HG02938 (cell line): ENCODE measurements at regions not wholly inside any gene's neighbourhood (a gene's known extent, or its start where the extent isn't known, plus 50 kb on each side); places are given as distances from the start of the nearest gene placed in this dataset.
"Not testable (repeated sequence)": the region's sequence is repeated elsewhere in the genome, so short reads cannot be mapped to it uniquely, and the experiment has no call there.

Experiments
- ATAC-seq: cut with Tn5 transposase; IDR thresholded peaks from one replicate; pipeline ENCODE4 v1.9.1; 2021; ENCODE audit warnings: mild to moderate bottlenecking, moderate library complexity; ENCODE audit not compliant: unreplicated experiment

DNA sequence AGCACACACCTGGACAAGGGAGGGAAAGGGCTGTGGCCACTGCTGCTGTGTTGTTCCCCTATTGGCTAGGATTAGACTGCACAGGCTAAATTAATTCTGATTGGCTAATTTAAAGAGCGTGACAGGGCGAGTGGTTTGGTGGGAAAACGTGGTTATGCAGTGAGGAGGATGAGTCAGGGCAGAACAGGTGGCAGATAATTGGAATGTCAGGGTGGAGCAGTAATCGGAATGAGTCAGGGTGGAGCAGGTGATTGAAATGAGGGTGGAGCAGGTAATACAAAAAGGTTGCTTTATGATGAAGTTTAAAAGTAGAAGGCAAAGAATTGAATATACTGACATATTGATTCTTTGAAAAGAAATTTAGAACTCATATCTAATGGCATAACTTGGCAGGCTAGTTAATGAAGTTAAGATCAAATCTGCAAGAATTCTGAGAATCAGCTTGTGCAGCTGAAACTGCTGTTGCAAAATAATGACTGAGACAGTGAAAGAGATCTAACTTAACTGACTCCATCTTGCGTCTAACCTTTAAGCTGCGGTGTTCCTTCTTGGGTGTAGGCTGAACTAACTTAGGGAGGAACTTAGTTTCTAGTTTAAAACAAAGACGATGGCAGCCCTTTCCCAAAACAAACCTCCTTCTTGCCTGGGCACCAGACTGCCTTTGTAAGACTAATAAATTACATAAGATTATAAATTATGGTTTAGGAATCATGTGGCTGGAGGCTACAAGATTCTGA, 174.3 kb downstream of the UTP18 start:
- no peak for ATAC-seq

GRCh38 chr17:51435171-51435552, 174.8 kb downstream of the UTP18 start:
- no peak for ATAC-seq

GRCh38 chr17:51435641-51436091, 175.3 kb downstream of the UTP18 start:
- ATAC-seq = no peak

DNA sequence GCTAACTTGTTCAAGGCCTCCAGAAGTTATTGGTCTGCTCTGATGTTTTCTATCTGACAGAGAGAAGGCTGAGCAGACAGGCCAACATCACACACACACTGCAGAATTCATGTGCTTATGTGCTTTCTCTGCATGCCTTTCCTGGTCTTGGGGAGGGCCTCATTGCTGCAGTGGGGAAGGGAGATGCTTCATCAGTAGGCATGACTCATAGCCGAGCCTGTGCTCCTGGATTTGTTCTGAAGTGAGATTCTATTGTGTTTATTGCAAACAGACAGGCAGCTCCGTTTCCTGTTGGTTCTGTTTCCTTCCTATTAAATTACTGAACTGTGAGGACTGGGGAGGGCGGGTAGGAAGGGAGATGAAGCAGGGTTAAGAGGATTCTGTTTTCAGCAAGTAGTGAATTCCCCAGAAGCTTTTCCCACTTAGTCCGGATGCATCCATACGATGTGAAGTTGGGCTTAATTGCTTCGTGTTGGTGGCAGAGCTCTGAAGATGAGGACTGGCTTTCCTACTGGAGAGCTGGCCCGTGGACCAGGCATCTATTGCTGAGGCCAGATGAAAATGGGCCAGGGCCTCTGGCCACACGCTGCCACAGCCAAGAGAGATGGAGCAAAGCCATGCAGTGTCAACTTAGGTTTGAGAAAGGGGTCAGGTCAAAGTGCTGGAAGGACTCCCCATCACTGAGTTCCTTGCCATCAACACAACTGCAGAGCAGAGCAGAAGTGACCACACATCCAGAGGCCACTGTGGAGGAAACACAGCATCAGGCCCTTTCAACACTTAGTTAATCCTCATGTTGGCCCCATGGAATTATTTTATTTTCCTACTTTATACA, 179.3 kb downstream of the UTP18 start:
- no peak for ATAC-seq

GRCh38 chr17:51441431-51441830, 181.1 kb downstream of the UTP18 start:
- ATAC-seq = no peak

DNA sequence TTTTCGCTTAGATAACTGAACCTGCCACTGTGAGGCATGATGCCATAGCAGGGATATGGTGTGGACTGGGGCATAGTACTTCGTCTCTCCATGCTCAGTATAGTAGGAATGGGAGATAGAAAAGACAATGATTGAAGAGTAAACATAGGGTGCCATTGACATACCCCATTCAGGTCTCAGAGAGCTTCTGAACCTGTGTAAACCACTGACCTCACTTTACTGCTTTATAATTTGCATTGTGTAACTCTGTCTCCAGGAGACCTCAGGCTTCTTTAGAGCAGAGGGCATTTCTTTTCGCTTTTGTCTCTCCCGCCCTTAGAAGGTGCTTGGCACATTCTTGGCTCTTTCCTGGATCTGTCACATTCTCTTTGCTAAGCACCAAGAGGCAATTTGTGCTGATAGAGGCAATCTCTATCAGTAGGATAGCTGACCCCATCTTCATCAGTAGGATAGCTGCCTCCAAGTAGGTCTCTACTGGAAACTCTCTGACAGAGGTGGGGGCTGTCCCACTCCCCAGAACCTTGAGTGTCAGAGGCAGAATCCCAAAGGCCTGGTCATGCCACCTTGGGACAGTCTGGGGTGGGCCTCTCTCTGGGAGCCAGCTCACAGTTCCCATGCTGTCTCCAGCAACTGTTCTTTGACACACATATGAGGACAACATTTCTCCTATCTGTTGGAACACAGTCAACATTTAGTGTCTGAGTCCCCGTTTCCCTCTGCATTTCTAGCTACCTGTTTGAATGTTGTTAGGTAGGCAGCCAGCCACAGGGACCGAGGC, 181.9 kb downstream of the UTP18 start:
- no peak for ATAC-seq

DNA sequence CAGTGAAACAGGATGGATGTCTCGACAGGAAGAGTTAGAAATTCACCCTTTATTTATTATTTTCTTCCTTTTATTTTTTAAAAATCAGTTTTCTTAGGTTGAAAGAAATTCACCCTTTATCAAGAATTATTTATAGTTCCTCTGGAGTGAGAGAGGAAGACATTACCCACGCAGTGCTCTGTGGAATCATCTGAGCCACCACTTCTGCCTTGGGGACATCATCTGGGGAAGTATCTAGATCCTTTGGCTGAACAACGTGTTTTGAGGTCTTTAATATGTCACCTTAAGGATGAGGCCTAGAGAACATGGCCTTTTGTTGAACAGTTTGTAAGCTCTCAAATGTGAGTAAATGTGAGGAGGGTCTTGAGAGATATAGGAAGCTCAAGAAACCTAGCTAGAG, 183.3 kb downstream of the UTP18 start:
- ATAC-seq = no peak

- no peak for ATAC-seq
Observed at GRCh38 chr17:51445946-51446345, 185.6 kb downstream of the UTP18 start.

DNA sequence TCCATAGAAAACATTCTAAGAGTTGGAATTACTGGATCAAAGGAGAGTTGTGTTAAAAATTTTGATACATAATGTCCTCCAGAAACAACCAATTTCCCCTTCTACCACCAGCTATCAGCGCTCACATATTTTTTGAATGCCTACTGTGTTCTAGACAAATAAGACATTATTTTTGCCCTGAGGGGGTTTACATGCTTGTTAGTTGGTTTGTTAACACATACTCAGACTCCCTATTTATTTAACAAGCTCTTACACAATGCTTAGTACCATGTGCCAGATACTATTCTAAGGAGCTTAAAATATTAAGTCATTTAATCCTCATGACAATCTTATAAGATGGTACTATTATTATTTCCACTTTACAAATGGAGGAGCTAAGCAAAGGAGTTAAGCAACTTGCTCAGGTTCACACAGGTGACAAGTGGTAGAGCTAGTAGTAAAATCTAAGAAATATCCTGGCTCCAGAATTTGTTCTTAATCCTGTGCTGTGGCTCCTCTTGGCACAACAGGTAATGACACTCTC, 194.2 kb downstream of the UTP18 start:
- no peak for ATAC-seq

DNA sequence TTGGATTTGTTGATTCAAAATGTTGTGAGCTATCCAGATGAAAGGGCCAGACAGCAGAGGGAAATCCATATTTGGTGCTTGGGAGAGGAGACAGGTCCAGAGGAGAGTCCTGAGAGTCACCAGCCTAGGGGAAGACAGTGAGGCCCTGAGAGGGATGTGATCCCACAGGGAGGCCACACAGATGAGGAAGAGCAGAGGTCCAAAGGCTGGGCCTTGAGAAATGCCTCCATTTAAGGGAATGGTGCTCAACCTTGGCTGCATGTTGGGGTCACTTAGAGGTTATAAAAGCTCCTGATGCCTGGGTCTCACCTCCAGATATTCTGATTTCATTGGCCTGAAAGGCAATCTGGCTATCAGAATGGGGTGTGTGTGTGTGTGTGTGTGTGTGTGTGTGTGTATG, 194.9 kb downstream of the UTP18 start:
- no peak for ATAC-seq

DNA sequence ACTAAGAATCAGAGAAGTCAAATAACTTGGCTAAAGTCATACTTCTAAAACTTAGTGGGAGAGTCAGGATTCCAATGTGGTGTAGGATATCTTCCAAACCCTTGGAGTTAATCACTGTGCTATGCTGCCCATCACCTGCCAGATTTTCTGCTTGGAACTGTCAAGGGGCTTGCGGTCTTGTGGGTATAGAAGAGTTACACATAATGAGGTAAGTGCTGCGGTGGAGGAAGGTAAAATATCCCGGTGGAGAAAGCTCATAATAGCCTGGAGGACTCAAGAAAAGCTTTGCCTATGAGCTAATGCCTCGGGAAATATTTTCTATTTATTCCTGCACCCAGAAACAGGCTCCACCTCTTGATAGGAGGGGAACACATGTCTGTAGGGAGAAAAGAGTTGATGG, 195.6 kb downstream of the UTP18 start:
- ATAC-seq = no peak

- no peak for ATAC-seq
Observed at GRCh38 chr17:51456942-51457341, 196.6 kb downstream of the UTP18 start.

DNA sequence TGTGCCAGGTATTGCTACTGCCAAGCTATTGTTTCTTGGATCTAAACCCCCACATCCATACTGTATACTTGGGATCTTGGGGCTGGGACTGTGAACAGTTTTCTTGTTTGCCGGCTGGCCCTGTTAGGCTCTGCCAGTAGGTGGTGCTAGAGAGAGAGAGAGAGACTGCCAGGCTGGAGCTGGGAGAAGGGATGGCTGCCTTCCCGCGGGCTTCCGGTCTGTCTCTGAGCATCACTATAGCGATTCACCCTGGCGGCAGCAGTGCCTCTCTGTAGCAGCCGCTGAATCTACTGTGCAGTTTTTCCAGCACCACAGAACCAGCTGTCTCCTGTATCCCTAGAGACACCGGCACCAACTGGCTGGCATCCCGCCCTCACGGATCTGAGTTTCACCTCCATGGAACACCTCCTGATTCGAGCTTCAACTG, 201.2 kb downstream of the UTP18 start:
- ATAC-seq = peak; percentile 74

DNA sequence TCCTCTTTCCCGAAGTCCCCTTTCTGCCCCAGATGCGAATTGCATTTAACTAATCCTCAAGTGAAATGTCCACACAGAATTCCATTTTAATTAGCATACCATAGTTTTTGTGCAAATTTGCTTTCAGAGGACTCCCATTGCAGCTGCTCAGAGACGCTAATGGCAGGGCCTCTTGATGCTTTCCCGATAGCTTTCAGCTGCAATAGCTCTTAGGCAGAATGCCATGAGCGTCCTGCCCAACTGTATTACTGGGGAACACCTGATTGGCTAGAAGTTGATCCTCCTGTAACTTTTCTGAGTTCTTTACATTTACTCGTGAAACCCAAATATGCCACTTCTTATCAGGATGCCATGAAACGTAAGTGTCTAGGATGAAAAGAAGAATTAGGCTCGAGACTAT, 203.0 kb downstream of the UTP18 start:
- no peak for ATAC-seq

DNA sequence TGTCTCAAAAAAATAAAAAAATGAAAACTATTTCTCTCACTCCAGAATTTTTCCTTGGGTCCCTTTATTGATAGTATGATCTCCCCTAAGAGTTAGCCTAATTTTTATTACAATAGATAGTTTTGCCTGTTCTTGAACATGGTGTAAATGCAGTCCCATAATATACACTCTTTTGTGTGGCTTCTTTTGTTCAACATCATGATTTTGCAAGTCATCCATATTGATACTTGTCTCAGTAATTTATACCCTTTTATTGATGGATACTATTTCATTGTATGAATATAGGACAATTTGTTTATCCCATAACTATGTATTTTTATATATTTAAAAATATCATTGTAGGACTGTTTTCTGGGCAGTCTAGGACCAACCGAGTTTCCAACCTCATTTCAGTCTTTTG, 207.0 kb downstream of the UTP18 start:
- ATAC-seq = no peak

DNA sequence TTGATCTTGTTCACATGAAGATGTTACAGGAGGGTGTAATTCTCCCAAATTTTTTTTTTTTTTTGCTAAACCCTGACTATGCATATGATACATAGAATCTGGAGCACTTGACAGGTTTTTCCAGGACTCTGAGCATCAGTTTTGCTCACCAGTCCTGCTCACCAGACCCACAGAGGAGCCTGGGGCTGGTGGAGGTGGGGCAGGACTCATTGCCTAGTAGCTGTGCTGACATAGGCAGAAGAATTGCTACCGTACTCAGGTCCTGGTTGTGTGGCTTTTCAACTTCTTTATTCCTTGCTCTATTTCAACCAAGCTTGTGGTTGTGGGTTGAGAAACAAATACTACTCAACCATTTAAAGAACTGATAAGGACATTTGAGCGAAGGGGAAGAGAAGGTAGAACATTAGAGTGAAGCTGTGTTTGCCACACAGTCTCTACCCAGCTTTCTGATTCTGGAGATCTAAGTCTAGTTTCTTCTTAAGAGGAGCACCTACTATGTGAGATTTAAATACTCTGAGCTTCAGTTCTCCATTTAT, 212.4 kb downstream of the UTP18 start:
- no peak for ATAC-seq

DNA sequence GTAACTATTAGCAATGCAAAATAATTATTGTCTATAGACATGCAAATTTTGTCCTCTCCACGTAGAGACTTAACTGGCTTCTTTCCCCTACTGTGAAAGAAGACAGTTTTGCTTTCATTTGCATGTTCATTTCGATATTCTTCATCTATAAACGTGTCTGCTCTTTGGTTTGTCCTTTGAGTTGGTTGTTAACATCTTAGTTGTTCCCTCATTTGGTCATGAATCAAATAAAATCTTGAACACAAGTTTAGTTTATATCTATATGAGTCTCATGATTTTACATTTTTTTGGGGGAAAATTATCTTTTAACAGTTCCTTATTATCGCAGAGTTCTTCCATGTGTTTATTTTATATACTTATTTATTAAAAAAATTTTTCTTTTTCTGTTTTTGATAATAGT, 214.4 kb downstream of the UTP18 start:
- no peak for ATAC-seq

DNA sequence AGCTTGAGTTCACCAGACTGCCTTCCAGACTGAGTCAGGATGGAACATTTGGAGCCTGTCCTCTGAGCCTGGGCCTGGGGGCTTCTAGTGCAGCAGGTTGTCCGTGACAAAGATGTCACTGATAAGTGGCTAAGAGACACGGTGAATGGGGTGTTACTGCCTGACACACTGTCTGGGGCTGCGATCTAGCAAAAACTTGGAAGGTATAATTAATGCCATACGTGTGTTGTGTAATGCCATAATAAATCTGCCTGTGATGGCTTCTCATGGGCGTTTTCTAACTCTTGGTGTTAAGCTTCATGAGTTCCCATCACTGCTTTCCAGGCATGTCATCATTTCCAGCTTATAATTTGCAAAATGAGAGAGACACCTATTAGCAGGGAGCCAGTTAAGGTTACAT, 215.4 kb downstream of the UTP18 start:
- no peak for ATAC-seq

DNA sequence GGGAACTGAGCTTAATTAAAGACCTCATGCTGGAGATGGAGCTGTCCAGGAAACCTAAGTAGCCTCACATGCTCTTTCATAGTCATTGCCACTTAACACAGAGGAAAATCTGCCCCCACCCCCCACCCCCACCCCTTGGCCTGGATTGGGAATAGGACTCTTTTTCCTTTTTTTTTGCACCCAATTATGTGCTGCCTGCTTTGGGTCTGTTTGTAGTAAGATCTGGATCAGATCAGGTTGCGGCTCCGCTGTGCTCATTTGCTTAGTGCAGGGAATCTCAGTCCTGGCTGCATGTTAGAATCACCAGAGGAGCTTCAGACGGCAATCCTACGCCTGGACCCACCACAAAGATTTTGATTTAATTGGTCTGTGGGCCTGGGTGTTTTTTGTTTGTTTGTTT, 219.0 kb downstream of the UTP18 start:
- ATAC-seq = no peak

DNA sequence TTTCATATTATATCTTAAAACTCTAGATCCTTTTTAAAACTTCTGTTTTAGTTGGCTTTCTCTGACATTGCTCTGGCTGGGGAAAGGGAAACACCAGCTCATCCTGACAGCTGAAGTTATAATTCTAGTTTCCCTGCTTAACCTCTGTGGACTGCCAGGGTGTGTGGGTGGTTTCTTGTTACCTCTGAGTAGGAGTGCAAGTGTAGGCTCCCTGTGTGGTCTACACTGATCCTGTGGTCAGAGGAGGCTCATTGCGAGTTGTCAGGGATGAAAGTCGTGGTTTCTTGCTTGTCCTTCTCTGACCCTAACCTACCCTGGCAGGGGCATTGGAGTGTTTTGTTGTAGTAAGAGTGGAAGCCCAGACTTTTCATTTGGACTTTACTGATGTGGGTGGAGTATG, 221.0 kb downstream of the UTP18 start:
- no peak for ATAC-seq

- not testable (repeated sequence) for ATAC-seq
Observed at GRCh38 chr17:51482248-51482647, 221.9 kb downstream of the UTP18 start.
